D721Med (cell line): ENCODE measurements at regions not wholly inside any gene's neighbourhood (a gene's known extent, or its start where the extent isn't known, plus 50 kb on each side); places are given as distances from the start of the nearest gene placed in this dataset.

Source experiments
- DNase-seq: peaks from one replicate; pipeline ENCODE4 v3.0.0; 2011; ENCODE audit warnings: low spot score; ENCODE audit not compliant: insufficient read length
- FAIRE-seq: peaks from 2 replicates; lab custom pipeline; 2011; peaks lifted over from hg19 to GRCh38; lab: Jason Lieb, UNC
- CTCF ChIP-seq: IDR thresholded peaks from 2 replicates; pipeline ENCODE4 v1.5.1; 2012; ENCODE audit warnings: mild to moderate bottlenecking, control low read depth; ENCODE audit not compliant: insufficient read depth; ENCODE audit errors: missing control alignments

DNA sequence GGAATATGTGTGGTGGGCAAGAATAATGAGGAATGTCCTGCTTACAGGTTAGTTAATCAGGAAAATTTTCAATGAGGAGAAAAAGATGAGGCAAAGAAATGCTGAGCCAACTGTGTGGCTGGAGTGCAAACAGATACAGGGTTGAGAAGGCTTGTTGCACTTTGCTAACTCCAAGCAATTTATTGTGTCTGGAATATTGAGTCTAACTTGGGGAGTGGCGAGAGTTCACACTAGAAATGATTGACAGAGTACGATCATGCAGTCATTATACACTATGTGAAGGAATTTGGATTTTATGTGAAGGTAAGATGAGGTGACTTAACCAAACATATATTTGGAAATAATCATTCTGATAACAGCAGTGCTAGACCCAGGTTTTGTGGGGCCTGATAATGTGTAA lies 185.0 kb upstream of the ELAC2 start:
- FAIRE-seq (no peak), DNase-seq (no peak)
- no peak for TF ChIP-seq CTCF

- no peak for DNase-seq
- TF ChIP-seq CTCF = no peak
- no peak for FAIRE-seq
Measured at GRCh38 chr17:13200671-13201070, 182.8 kb upstream of the ELAC2 start.

- FAIRE-seq (no peak), DNase-seq (no peak)
- TF ChIP-seq CTCF = no peak
Measured at GRCh38 chr17:13199425-13199824, 181.6 kb upstream of the ELAC2 start.

DNA sequence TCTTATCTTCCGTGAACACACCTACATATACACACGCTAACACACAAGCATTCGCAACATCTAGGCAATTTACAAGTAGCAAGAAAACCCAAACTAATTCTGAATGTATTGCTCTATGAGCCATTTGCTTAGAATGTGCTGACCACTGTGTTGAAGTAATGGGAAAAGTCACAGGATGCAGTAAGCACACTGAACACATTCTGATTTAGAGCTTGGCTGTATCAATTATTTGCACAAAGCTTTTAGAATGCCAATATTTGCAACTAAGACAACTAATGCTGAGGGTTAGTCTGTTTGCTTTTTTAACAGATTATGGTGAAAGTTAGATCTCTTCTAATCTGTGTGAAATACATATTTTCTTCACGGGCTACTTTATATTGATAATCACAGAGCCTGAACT lies 179.8 kb upstream of the ELAC2 start:
- FAIRE-seq = no peak
- no peak for DNase-seq
- no peak for TF ChIP-seq CTCF

GRCh38 chr17:13194887-13195286 lies 177.1 kb upstream of the ELAC2 start:
- DNase-seq (no peak), FAIRE-seq (no peak)
- no peak for TF ChIP-seq CTCF

GRCh38 chr17:13182854-13183253 lies 165.0 kb upstream of the ELAC2 start:
- no peak for DNase-seq
- no peak for FAIRE-seq
- TF ChIP-seq CTCF = no peak

DNA sequence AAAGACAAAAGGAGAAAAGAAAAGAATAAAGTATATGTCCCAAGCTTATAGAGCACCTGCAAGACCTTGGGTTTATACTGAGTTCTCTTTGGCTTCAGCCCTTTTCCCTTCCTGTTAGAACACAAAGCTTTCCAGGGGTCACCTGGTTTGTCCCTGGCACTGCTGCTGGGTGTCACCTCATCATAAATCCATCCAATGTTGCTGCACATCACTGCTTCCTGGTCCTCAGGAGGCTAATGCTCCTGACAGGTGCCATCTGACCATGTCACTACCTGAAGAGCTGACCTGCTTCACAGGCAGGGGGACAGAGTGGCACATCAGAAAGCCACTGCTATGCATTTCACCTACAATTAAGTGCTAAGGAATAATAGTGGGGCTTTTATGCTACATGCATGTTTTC lies 164.6 kb upstream of the ELAC2 start:
- FAIRE-seq = no peak
- no peak for DNase-seq

More for the DNA sequence above, 164.6 kb upstream of the ELAC2 start:
- no peak for TF ChIP-seq CTCF
